ENCODE measurements at regions not wholly inside any gene's neighbourhood (a gene's known extent, or its start where the extent isn't known, plus 50 kb on each side); places are given as distances from the start of the nearest gene placed in this dataset.

DNA sequence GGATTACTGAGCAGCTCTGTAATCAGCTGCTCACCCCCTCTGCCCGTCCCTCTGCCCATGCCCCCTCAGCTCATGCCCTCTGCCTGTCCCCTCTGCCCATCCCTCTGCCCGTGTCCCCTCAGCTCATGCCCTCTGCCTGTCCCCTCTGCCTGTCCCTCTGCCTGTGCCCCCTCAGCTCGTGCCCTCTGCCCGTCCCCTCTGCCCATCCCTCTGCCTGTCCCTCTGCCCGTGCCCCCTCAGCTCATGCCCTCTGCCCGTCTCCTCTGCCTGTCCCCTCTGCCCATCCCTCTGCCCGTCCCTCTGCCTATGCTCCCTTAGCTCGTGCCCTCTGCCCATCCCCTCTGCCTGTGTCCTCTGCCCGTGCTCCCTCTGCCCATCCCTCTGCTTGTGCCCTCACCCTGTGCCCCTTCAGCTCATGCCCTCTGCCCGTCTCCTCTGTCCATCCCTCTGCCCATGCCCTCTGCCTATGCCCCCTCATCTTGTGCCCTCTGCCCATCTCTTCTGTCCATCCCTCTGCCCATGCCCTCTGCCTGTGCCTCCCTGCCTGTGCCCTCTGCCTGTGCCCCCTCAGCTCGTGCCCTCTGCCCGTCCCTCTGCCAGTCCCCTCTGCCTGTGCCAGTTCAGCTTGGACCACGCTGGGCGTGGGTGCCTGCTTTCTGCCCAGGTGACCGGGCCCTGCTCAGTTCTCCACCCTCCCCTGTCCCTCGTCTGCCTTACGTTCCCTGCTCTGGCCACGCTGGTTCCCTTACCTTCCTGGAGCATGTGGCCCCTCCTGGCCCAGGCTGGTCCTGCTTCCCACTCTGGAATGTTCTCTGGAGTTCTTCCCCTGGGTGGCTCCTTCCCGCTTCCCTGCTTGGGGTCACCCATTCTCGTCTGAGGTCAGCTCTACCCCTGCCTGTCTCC is 97.6 kb downstream of the NPIPB11 start:
- TF ChIP-seq, protein P1, sequence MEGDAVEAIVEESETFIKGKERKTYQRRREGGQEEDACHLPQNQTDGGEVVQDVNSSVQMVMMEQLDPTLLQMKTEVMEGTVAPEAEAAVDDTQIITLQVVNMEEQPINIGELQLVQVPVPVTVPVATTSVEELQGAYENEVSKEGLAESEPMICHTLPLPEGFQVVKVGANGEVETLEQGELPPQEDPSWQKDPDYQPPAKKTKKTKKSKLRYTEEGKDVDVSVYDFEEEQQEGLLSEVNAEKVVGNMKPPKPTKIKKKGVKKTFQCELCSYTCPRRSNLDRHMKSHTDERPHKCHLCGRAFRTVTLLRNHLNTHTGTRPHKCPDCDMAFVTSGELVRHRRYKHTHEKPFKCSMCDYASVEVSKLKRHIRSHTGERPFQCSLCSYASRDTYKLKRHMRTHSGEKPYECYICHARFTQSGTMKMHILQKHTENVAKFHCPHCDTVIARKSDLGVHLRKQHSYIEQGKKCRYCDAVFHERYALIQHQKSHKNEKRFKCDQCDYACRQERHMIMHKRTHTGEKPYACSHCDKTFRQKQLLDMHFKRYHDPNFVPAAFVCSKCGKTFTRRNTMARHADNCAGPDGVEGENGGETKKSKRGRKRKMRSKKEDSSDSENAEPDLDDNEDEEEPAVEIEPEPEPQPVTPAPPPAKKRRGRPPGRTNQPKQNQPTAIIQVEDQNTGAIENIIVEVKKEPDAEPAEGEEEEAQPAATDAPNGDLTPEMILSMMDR (IDR thresholded peaks at IDR 0.05): no peak
- TF ChIP-seq POLR2A (IDR thresholded peaks at IDR 0.05): no peak

Data from thyroid gland (tissue), 4 donors.